Keratinocyte (primary cell): ENCODE measurements at regions not wholly inside any gene's neighbourhood (a gene's known extent, or its start where the extent isn't known, plus 50 kb on each side); places are given as distances from the start of the nearest gene placed in this dataset.
A peak's percentile ranks its signal among the peaks of the same experiment; 100 is the strongest.

Source experiments
- DNase-seq: peaks from one replicate; pipeline ENCODE4 v3.0.0-alpha.2; 2011; ENCODE audit warnings: low read depth, missing footprints, low spot score
- FAIRE-seq: peaks from 2 replicates; lab custom pipeline; 2011; peaks lifted over from hg19 to GRCh38; lab: Jason Lieb, UNC
- H2AFZ ChIP-seq: 2 replicates; pipeline ENCODE4 v1.6.0; 2012; ENCODE audit warnings: low read length, control low read depth, inconsistent platforms; ENCODE audit not compliant: control insufficient read depth
- H3K27ac ChIP-seq: 2 replicates; pipeline ENCODE4 v1.5.1; 2011; ENCODE audit warnings: low read length; ENCODE audit not compliant: control insufficient read depth, insufficient read depth
- H3K27me3 ChIP-seq: 3 replicates; pipeline ENCODE4 v1.6.0; 2011; ENCODE audit warnings: low read length; ENCODE audit not compliant: control insufficient read depth, insufficient read depth; ENCODE audit errors: extremely low read depth
- H3K36me3 ChIP-seq, 2 experiments: 2 replicates in 1 of 2; 3 replicates in 1 of 2; pipeline ENCODE4 v1.5.1; 2011; ENCODE audit warnings: low read length in 2 of 2, mild to moderate bottlenecking in 1 of 2; ENCODE audit not compliant: control insufficient read depth in 2 of 2, insufficient read depth in 2 of 2; ENCODE audit errors: extremely low read depth in 1 of 2
- H3K4me1 ChIP-seq: 3 replicates; pipeline ENCODE4 v1.5.1; 2011; ENCODE audit warnings: low read length; ENCODE audit not compliant: control insufficient read depth, insufficient read depth; ENCODE audit errors: extremely low read depth
- H3K4me2 ChIP-seq: 3 replicates; pipeline ENCODE4 v1.6.0; 2011; ENCODE audit warnings: low read depth, low read length; ENCODE audit not compliant: control insufficient read depth, insufficient read depth; ENCODE audit errors: extremely low read depth
- H3K4me3 ChIP-seq, 3 experiments: fragments of 200-600 bp in 1 of 3; sonication (generic) in 1 of 3; 2 replicates in 2 of 3; 3 replicates in 1 of 3; pipeline ENCODE4 v1.5.1; 2011 to 2016; ENCODE audit warnings: low read length in 3 of 3, mild to moderate bottlenecking in 3 of 3, control low read depth in 2 of 3, inconsistent platforms in 1 of 3, low read depth in 1 of 3, mixed read lengths in 1 of 3, mixed run types in 1 of 3, moderate library complexity in 1 of 3; ENCODE audit not compliant: control insufficient read depth in 2 of 3, insufficient read depth in 2 of 3; ENCODE audit errors: extremely low read depth in 1 of 3
- H3K79me2 ChIP-seq: 2 replicates; pipeline ENCODE4 v1.6.0; 2012; ENCODE audit warnings: low read length; ENCODE audit not compliant: control insufficient read depth, insufficient read depth
- H3K9ac ChIP-seq: 3 replicates; pipeline ENCODE4 v1.6.0; 2011; ENCODE audit warnings: low read length; ENCODE audit not compliant: control insufficient read depth, insufficient read depth; ENCODE audit errors: extremely low read depth
- H3K9me1 ChIP-seq: 3 replicates; pipeline ENCODE4 v1.6.0; 2011; ENCODE audit warnings: low read length; ENCODE audit not compliant: control insufficient read depth, insufficient read depth; ENCODE audit errors: extremely low read depth
- H3K9me3 ChIP-seq: 2 replicates; pipeline ENCODE4 v1.5.1; 2012; ENCODE audit warnings: low read depth, low read length; ENCODE audit not compliant: control insufficient read depth
- H4K20me1 ChIP-seq: 3 replicates; pipeline ENCODE4 v1.6.0; 2011; ENCODE audit warnings: low read length; ENCODE audit not compliant: control insufficient read depth, insufficient read depth; ENCODE audit errors: extremely low read depth
- CTCF ChIP-seq, 3 experiments: IDR thresholded peaks in 1 of 3; conservative IDR thresholded peaks in 1 of 3; optimal IDR thresholded peaks in 1 of 3; 2 replicates in 2 of 3; 3 replicates in 1 of 3; pipeline versions ENCODE3 to v1.5.1; 2011; ENCODE audit warnings: low read length in 3 of 3, mild to moderate bottlenecking in 3 of 3, moderate library complexity in 2 of 3, control low read depth in 1 of 3, inconsistent platforms in 1 of 3; ENCODE audit not compliant: insufficient read depth in 2 of 3; ENCODE audit errors: extremely low read depth in 1 of 3
- EZH2 ChIP-seq: IDR thresholded peaks from one replicate; pipeline ENCODE4 v1.6.1; 2012; ENCODE audit warnings: inconsistent platforms, mild to moderate bottlenecking, low read length, moderate library complexity
- dilution Hi-C: fragments of 300-500 bp; cut with MboI; formaldehyde crosslinking; loops from one replicate; pipeline ENCODE4 v1.7.0; 2020; ENCODE audit warnings: low sequenced_read_pairs; ENCODE audit not compliant: extremely low pct_ligation_motif_present

DNA sequence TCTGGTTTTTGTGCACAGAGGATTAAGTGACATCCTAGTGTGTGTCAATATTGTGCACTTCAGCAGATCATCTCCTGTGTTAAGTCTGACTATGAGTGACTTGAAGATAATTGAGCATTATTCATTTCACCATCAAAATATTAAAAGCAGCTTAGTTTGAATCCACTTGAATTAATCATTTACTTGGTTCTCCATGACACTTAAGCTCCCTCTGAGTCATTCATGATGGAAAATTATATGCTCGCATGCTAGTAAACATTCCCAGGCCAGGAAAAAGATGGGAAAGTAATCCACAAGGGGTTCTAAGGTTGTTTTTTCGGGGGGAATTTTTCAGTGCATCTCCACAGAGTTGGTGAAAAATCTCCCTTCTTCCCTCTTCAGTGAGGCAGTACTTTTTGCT is 97.2 kb upstream of the EOLA2 start:
- H3K4me2 ChIP-seq: no peak overlapping the region
- H3K27ac ChIP-seq: peak overlapping the region; percentile 17
- TF ChIP-seq CTCF (optimal IDR thresholded peaks at IDR 0.05 in 1 of 3, IDR thresholded peaks at IDR 0.05 in 1 of 3, conservative IDR thresholded peaks at IDR 0.05 in 1 of 3; ENCODE audit: extremely low read depth in 1 of 3, insufficient read depth in 2 of 3, low read length in 3 of 3): no peak
- no peak for TF ChIP-seq EZH2
- FAIRE-seq: no peak
- no peaks in the 10 kb centered on the region for H4K20me1 ChIP-seq
- dilution Hi-C loops: no loop called here
- H3K36me3 ChIP-seq: no peaks in the 10 kb centered on the region
- H3K9me3 ChIP-seq: no peaks in the 10 kb centered on the region
- H3K9me1 ChIP-seq: no peaks in the 10 kb centered on the region
- no peak overlapping the region for H3K9ac ChIP-seq
- no peaks in the 10 kb centered on the region for H3K27me3 ChIP-seq
- DNase-seq: no peak
- H3K4me3 ChIP-seq: no peak overlapping the region
- H3K79me2 ChIP-seq: no peaks in the 10 kb centered on the region
- peaks cover 30% of the 10 kb centered on the region for H3K4me1 ChIP-seq
- no peak overlapping the region for H2AFZ ChIP-seq

GRCh38 chrX:150036181-150036580 is 97.9 kb upstream of the EOLA2 start:
- Histone ChIP-seq H3K27ac (peak overlapping the region; percentile 63), H3K36me3 (no peaks in the 10 kb centered on the region), H3K9me3 (no peaks in the 10 kb centered on the region), H2AFZ (no peak overlapping the region), H3K4me3 (no peak overlapping the region), H4K20me1 (no peaks in the 10 kb centered on the region), H3K9ac (no peak overlapping the region), H3K27me3 (no peaks in the 10 kb centered on the region), H3K4me2 (peak overlapping the region; percentile 27), H3K79me2 (no peaks in the 10 kb centered on the region), H3K4me1 (peaks cover 30% of the 10 kb centered on the region), H3K9me1 (no peaks in the 10 kb centered on the region)
- TF ChIP-seq CTCF (optimal IDR thresholded peaks at IDR 0.05 in 1 of 3, IDR thresholded peaks at IDR 0.05 in 1 of 3, conservative IDR thresholded peaks at IDR 0.05 in 1 of 3; ENCODE audit: extremely low read depth in 1 of 3, insufficient read depth in 2 of 3, low read length in 3 of 3): no peak
- no peak for TF ChIP-seq EZH2
- no peak for DNase-seq
- dilution Hi-C loops: no loop called here
- no peak for FAIRE-seq
